ENCODE measurements at regions not wholly inside any gene's neighbourhood (a gene's known extent, or its start where the extent isn't known, plus 50 kb on each side); places are given as distances from the start of the nearest gene placed in this dataset.

GRCh38 chr3:176961916-176962315 lies 235.4 kb downstream of the TBL1XR1 start:
- Histone ChIP-seq H3K4me2 (ENCODE audit: insufficient read depth, low read length) (no peak overlapping the region), H3K9me3 (ENCODE audit: insufficient read depth, low read length, severe bottlenecking) (no peaks in the 10 kb centered on the region), H3K4me1 (ENCODE audit: insufficient read depth, low read length) (no peaks in the 10 kb centered on the region), H3K9ac (ENCODE audit: low read depth, low read length) (no peak overlapping the region), H3K4me3 (ENCODE audit: low read depth in 1 of 2, low read length in 2 of 2) (no peak overlapping the region), H3K79me2 (ENCODE audit: insufficient read depth, low read length) (no peaks in the 10 kb centered on the region), H4K20me1 (ENCODE audit: insufficient read depth, low read length) (no peaks in the 10 kb centered on the region), H3K27me3 (ENCODE audit: insufficient read depth, low read length, poor library complexity) (no peaks in the 10 kb centered on the region), H2AFZ (ENCODE audit: low read depth, low read length) (no peak overlapping the region), H3K36me3 (ENCODE audit: insufficient read depth, low read length) (no peaks in the 10 kb centered on the region), H3K27ac (ENCODE audit: low read length) (no peak overlapping the region)
- DNase-seq, result no peak
- no peak for TF ChIP-seq EZH2 (IDR thresholded peaks at IDR 0.05; ENCODE audit: borderline replicate concordance, low read depth, low read length, severe bottlenecking)
- TF ChIP-seq, protein P1, sequence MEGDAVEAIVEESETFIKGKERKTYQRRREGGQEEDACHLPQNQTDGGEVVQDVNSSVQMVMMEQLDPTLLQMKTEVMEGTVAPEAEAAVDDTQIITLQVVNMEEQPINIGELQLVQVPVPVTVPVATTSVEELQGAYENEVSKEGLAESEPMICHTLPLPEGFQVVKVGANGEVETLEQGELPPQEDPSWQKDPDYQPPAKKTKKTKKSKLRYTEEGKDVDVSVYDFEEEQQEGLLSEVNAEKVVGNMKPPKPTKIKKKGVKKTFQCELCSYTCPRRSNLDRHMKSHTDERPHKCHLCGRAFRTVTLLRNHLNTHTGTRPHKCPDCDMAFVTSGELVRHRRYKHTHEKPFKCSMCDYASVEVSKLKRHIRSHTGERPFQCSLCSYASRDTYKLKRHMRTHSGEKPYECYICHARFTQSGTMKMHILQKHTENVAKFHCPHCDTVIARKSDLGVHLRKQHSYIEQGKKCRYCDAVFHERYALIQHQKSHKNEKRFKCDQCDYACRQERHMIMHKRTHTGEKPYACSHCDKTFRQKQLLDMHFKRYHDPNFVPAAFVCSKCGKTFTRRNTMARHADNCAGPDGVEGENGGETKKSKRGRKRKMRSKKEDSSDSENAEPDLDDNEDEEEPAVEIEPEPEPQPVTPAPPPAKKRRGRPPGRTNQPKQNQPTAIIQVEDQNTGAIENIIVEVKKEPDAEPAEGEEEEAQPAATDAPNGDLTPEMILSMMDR (IDR thresholded peaks at IDR 0.05; ENCODE audit: borderline replicate concordance, extremely low read depth, low read length, poor library complexity, severe bottlenecking), result no peak
- ATAC-seq (ENCODE audit: insufficient read depth, low read depth), result no peak

- no peaks in the 10 kb centered on the region for H3K27me3 ChIP-seq (ENCODE audit: insufficient read depth, low read length, poor library complexity)
- no peak overlapping the region for H3K27ac ChIP-seq (ENCODE audit: low read length)
- no peak overlapping the region; the same call in 1 of the 2 replicates for H2AFZ ChIP-seq (ENCODE audit: low read depth, low read length)
- H3K9me3 ChIP-seq (ENCODE audit: insufficient read depth, low read length, severe bottlenecking), result no peaks in the 10 kb centered on the region
- no peak for ATAC-seq (ENCODE audit: insufficient read depth, low read depth)
- no peak overlapping the region for H3K4me2 ChIP-seq (ENCODE audit: insufficient read depth, low read length)
- H3K79me2 ChIP-seq (ENCODE audit: insufficient read depth, low read length), result no peaks in the 10 kb centered on the region
- no peaks in the 10 kb centered on the region for H3K4me1 ChIP-seq (ENCODE audit: insufficient read depth, low read length)
- no peak overlapping the region for H3K4me3 ChIP-seq (ENCODE audit: low read depth in 1 of 2, low read length in 2 of 2)
- no peaks in the 10 kb centered on the region for H3K36me3 ChIP-seq (ENCODE audit: insufficient read depth, low read length)
- DNase-seq, result no peak
- no peak for TF ChIP-seq EZH2 (IDR thresholded peaks at IDR 0.05; ENCODE audit: borderline replicate concordance, low read depth, low read length, severe bottlenecking)
- TF ChIP-seq, protein P1 (IDR thresholded peaks at IDR 0.05; ENCODE audit: borderline replicate concordance, extremely low read depth, low read length, poor library complexity, severe bottlenecking), result no peak
- H4K20me1 ChIP-seq (ENCODE audit: insufficient read depth, low read length), result no peaks in the 10 kb centered on the region
- H3K9ac ChIP-seq (ENCODE audit: low read depth, low read length), result no peak overlapping the region
These were observed 237.4 kb downstream of the TBL1XR1 start for GRCh38 chr3:176959867-176960266.

GRCh38 chr3:176958560-176958959 lies 238.7 kb downstream of the TBL1XR1 start:
- Histone ChIP-seq H3K9me3 (ENCODE audit: insufficient read depth, low read length, severe bottlenecking) (no peaks in the 10 kb centered on the region), H3K9ac (ENCODE audit: low read depth, low read length) (no peak overlapping the region), H3K36me3 (ENCODE audit: insufficient read depth, low read length) (no peaks in the 10 kb centered on the region), H3K79me2 (ENCODE audit: insufficient read depth, low read length) (no peaks in the 10 kb centered on the region), H3K27me3 (ENCODE audit: insufficient read depth, low read length, poor library complexity) (no peaks in the 10 kb centered on the region), H2AFZ (ENCODE audit: low read depth, low read length) (no peak overlapping the region), H3K27ac (ENCODE audit: low read length) (no peak overlapping the region), H4K20me1 (ENCODE audit: insufficient read depth, low read length) (no peaks in the 10 kb centered on the region), H3K4me2 (ENCODE audit: insufficient read depth, low read length) (no peak overlapping the region), H3K4me3 (ENCODE audit: low read depth in 1 of 2, low read length in 2 of 2) (no peak overlapping the region), H3K4me1 (ENCODE audit: insufficient read depth, low read length) (no peaks in the 10 kb centered on the region)
- no peak for DNase-seq
- TF ChIP-seq EZH2 (IDR thresholded peaks at IDR 0.05; ENCODE audit: borderline replicate concordance, low read depth, low read length, severe bottlenecking), result no peak
- TF ChIP-seq, protein P1 (IDR thresholded peaks at IDR 0.05; ENCODE audit: borderline replicate concordance, extremely low read depth, low read length, poor library complexity, severe bottlenecking), result no peak
- ATAC-seq (ENCODE audit: insufficient read depth, low read depth), result no peak

GRCh38 chr3:176954517-176954916 lies 242.8 kb downstream of the TBL1XR1 start:
- ATAC-seq (ENCODE audit: insufficient read depth, low read depth) (no peak), DNase-seq (no peak)
- H3K36me3 ChIP-seq (ENCODE audit: insufficient read depth, low read length), result no peaks in the 10 kb centered on the region
- H3K79me2 ChIP-seq (ENCODE audit: insufficient read depth, low read length), result no peaks in the 10 kb centered on the region
- H3K27me3 ChIP-seq (ENCODE audit: insufficient read depth, low read length, poor library complexity), result no peaks in the 10 kb centered on the region
- H3K27ac ChIP-seq (ENCODE audit: low read length), result no peak overlapping the region
- H3K4me2 ChIP-seq (ENCODE audit: insufficient read depth, low read length), result no peak overlapping the region
- H4K20me1 ChIP-seq (ENCODE audit: insufficient read depth, low read length), result no peaks in the 10 kb centered on the region
- H2AFZ ChIP-seq (ENCODE audit: low read depth, low read length), result no peak overlapping the region
- H3K9ac ChIP-seq (ENCODE audit: low read depth, low read length), result no peak overlapping the region
- no peaks in the 10 kb centered on the region for H3K9me3 ChIP-seq (ENCODE audit: insufficient read depth, low read length, severe bottlenecking)
- TF ChIP-seq EZH2 (IDR thresholded peaks at IDR 0.05; ENCODE audit: borderline replicate concordance, low read depth, low read length, severe bottlenecking), result no peak
- H3K4me3 ChIP-seq (ENCODE audit: low read depth in 1 of 2, low read length in 2 of 2), result no peak overlapping the region
- H3K4me1 ChIP-seq (ENCODE audit: insufficient read depth, low read length), result no peaks in the 10 kb centered on the region
